ENCODE measurements at regions not wholly inside any gene's neighbourhood (a gene's known extent, or its start where the extent isn't known, plus 50 kb on each side); places are given as distances from the start of the nearest gene placed in this dataset.

DNA sequence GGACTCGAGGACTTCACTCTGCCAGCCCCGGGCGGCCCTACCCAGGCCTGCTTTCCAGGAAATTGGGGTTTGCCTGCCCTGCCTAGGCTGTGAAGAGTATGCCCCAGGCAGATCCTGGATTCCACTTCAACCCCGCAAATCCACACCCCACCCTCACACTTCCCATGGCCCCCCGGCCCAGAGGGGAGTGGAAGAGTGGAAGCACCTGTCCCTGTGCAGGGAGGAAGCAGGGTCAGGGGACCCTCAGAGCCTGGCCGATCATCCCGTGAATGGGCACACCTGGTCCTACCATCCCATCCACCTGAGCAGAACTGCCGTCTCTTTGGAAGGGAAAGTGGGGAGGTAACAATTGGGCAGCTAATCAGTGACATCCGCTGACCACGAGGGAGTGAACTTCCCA is 245.2 kb downstream of the EIPR1 start:
- H3K79me2 ChIP-seq (ENCODE audit: control insufficient read depth, insufficient read depth, low read length): no peaks in the 10 kb centered on the region
- no peaks in the 10 kb centered on the region for H4K20me1 ChIP-seq (ENCODE audit: control insufficient read depth, insufficient read depth)
- H3K27me3 ChIP-seq (replicated peaks in 1 of 2; ENCODE audit: control insufficient read depth in 2 of 2, insufficient read depth in 2 of 2, low read length in 1 of 2): no peaks in the 10 kb centered on the region
- H3K9me3 ChIP-seq (replicated peaks; ENCODE audit: control insufficient read depth, insufficient read depth, low read length): no peaks in the 10 kb centered on the region; the same call in 1 of the 3 replicates
- SMC1A ChIA-PET (ENCODE audit: uncharacterized antibody, unreplicated experiment): no interaction called here
- POLR2A ChIA-PET: no interaction called here
- H3K4me2 ChIP-seq (ENCODE audit: control insufficient read depth, insufficient read depth): no peak overlapping the region
- no peaks in the 10 kb centered on the region for H3K36me3 ChIP-seq (ENCODE audit: control insufficient read depth in 2 of 2, insufficient read depth in 2 of 2, low read length in 1 of 2)
- 68% methylated on average over 10 of the region's 10 CpGs for WGBS (ENCODE audit: insufficient coverage, insufficient replicate concordance, low lambda C conversion rate, missing lambda C conversion rate)
- intact Hi-C loops (cut with micrococcal nuclease; ENCODE audit: unreplicated experiment) (no loop called here), in situ Hi-C loops (cut with MboI) (no loop called here)
- no peak overlapping the region for H3K27ac ChIP-seq (ENCODE audit: control insufficient read depth, insufficient read depth)
- ATAC-seq (no peak), DNase-seq (ENCODE audit: low read depth, low spot score) (no peak), FAIRE-seq (no peak)
- CTCF ChIA-PET: no interaction called here
- no TSS peak for BruUV-seq (replicated peaks)
- H2AFZ ChIP-seq (ENCODE audit: control insufficient read depth, low read depth, low read length): no peak overlapping the region
- no peak overlapping the region for H3K9ac ChIP-seq (ENCODE audit: control insufficient read depth, insufficient read depth, low read length)
- no peak overlapping the region for H3K4me3 ChIP-seq
- TF ChIP-seq RELA (IDR thresholded peaks at IDR 0.05; ENCODE audit: borderline replicate concordance, partially characterized antibody): no peak
- no peak for TF ChIP-seq ZNF207 (IDR thresholded peaks at IDR 0.05; ENCODE audit: borderline replicate concordance)
- RAD21 ChIA-PET (ENCODE audit: unreplicated experiment): no interaction called here
- no peaks in the 10 kb centered on the region for H3K4me1 ChIP-seq (ENCODE audit: control insufficient read depth, insufficient read depth, low read length)

DNA sequence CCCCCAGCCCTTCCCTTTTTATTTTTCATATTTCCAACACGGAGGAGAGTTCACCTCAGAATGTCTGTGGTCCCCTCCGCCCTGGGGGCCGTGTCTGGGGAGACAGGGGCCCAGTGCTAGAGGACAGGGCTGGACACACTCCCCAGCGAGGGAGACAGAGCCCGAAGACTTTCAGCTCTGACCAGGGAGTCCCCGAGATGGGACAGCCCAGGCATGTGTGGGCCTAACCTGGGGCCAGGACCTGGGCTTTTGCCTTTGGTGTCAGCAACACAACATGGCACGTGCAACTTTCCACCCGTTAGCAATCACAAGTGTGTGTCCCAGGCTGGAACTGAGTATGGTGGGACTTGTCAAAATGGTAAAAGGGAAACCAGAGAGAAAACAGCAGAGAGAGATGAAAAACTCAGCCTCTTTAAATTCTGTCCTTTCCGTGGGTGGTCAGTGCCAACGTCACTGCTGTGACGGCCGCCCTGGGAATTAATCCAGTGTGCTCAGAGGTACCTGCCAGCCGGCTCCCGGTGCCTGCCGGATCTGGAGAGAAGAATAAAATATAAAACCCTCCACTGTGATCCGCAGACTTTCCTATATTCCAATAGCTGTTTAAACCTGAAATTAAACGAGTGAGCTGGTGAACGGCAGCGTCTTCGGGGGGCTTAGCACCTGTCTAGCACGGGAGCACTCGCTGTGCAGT is 245.8 kb downstream of the EIPR1 start:
- Histone ChIP-seq H2AFZ (ENCODE audit: control insufficient read depth, low read depth, low read length) (no peak overlapping the region), H3K4me3 (no peak overlapping the region), H3K79me2 (ENCODE audit: control insufficient read depth, insufficient read depth, low read length) (no peaks in the 10 kb centered on the region), H3K9ac (ENCODE audit: control insufficient read depth, insufficient read depth, low read length) (no peak overlapping the region), H3K4me2 (ENCODE audit: control insufficient read depth, insufficient read depth) (no peak overlapping the region), H3K4me1 (ENCODE audit: control insufficient read depth, insufficient read depth, low read length) (no peaks in the 10 kb centered on the region), H4K20me1 (ENCODE audit: control insufficient read depth, insufficient read depth) (no peaks in the 10 kb centered on the region), H3K36me3 (ENCODE audit: control insufficient read depth in 2 of 2, insufficient read depth in 2 of 2, low read length in 1 of 2) (no peaks in the 10 kb centered on the region), H3K27me3 (replicated peaks in 1 of 2; ENCODE audit: control insufficient read depth in 2 of 2, insufficient read depth in 2 of 2, low read length in 1 of 2) (no peaks in the 10 kb centered on the region), H3K27ac (ENCODE audit: control insufficient read depth, insufficient read depth) (no peak overlapping the region), H3K9me3 (replicated peaks; ENCODE audit: control insufficient read depth, insufficient read depth, low read length) (no peaks in the 10 kb centered on the region; the same call in 2 of the 3 replicates)
- FAIRE-seq (no peak), ATAC-seq (no peak), DNase-seq (ENCODE audit: low read depth, low spot score) (no peak)
- POLR2A ChIA-PET: no interaction called here
- SMC1A ChIA-PET (ENCODE audit: uncharacterized antibody, unreplicated experiment): interaction anchor here (1.0 kb wide), 1 partner anchor 10 kb away, joined by 3 read pairs; no protein-coding TSS in a partner anchor
- RAD21 ChIA-PET (ENCODE audit: unreplicated experiment): no interaction called here
- in situ Hi-C loops (cut with MboI) (no loop called here), intact Hi-C loops (cut with micrococcal nuclease; ENCODE audit: unreplicated experiment) (no loop called here)
- TF ChIP-seq PAX8 (IDR thresholded peaks at IDR 0.05): no peak
- TF ChIP-seq, protein P1, sequence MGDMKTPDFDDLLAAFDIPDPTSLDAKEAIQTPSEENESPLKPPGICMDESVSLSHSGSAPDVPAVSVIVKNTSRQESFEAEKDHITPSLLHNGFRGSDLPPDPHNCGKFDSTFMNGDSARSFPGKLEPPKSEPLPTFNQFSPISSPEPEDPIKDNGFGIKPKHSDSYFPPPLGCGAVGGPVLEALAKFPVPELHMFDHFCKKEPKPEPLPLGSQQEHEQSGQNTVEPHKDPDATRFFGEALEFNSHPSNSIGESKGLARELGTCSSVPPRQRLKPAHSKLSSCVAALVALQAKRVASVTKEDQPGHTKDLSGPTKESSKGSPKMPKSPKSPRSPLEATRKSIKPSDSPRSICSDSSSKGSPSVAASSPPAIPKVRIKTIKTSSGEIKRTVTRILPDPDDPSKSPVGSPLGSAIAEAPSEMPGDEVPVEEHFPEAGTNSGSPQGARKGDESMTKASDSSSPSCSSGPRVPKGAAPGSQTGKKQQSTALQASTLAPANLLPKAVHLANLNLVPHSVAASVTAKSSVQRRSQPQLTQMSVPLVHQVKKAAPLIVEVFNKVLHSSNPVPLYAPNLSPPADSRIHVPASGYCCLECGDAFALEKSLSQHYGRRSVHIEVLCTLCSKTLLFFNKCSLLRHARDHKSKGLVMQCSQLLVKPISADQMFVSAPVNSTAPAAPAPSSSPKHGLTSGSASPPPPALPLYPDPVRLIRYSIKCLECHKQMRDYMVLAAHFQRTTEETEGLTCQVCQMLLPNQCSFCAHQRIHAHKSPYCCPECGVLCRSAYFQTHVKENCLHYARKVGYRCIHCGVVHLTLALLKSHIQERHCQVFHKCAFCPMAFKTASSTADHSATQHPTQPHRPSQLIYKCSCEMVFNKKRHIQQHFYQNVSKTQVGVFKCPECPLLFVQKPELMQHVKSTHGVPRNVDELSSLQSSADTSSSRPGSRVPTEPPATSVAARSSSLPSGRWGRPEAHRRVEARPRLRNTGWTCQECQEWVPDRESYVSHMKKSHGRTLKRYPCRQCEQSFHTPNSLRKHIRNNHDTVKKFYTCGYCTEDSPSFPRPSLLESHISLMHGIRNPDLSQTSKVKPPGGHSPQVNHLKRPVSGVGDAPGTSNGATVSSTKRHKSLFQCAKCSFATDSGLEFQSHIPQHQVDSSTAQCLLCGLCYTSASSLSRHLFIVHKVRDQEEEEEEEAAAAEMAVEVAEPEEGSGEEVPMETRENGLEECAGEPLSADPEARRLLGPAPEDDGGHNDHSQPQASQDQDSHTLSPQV (IDR thresholded peaks at IDR 0.05): no peak
- TF ChIP-seq ZNF24 (IDR thresholded peaks at IDR 0.05): no peak
- TF ChIP-seq BHLHE40 (IDR thresholded peaks at IDR 0.05; ENCODE audit: borderline replicate concordance in 1 of 2, low read depth in 2 of 2, low read length in 1 of 2): 0 out of 4 replicates have a peak, but pooled peaks of 1 of the 2 experiments have one; percentile 17
- TF ChIP-seq NBN (IDR thresholded peaks at IDR 0.05): no peak
- no peak for TF ChIP-seq STAT3 (IDR thresholded peaks at IDR 0.05; ENCODE audit: low read depth, low read length)
- BruUV-seq (replicated peaks): no TSS peak
- 52% methylated on average over 22 of the region's 22 CpGs for WGBS (ENCODE audit: insufficient coverage, insufficient replicate concordance, low lambda C conversion rate, missing lambda C conversion rate)
- CTCF ChIA-PET: no interaction called here

Data from GM12878 (cell line).